ENCODE measurements at regions not wholly inside any gene's neighbourhood (a gene's known extent, or its start where the extent isn't known, plus 50 kb on each side); places are given as distances from the start of the nearest gene placed in this dataset.

DNA sequence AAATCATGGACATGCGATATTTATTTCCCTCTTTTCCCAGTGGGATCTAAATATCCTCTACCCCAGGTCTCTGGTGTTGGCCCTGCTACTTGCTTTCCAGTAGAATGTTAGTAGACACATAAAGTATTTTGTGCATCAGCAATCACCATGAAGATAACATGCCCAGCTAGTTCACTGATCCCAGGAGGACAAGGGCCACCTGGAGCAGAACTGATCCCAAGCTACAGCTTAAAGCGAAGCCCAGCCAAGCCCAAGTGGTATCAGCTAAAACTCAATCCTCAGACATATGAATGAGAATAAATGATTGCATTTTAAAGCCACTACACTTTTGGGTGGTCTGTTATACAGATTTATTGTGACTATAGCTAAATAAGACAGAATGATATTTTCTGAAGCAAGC is 516.2 kb downstream of the INSC start:
- Histone ChIP-seq H3K9me3 (no peaks in the 10 kb centered on the region), H3K4me3 (no peak overlapping the region), H3K27ac (no peak overlapping the region), H3K4me1 (no peaks in the 10 kb centered on the region), H3K27me3 (no peaks in the 10 kb centered on the region), H3K36me3 (no peaks in the 10 kb centered on the region)
- TF ChIP-seq, protein P1, sequence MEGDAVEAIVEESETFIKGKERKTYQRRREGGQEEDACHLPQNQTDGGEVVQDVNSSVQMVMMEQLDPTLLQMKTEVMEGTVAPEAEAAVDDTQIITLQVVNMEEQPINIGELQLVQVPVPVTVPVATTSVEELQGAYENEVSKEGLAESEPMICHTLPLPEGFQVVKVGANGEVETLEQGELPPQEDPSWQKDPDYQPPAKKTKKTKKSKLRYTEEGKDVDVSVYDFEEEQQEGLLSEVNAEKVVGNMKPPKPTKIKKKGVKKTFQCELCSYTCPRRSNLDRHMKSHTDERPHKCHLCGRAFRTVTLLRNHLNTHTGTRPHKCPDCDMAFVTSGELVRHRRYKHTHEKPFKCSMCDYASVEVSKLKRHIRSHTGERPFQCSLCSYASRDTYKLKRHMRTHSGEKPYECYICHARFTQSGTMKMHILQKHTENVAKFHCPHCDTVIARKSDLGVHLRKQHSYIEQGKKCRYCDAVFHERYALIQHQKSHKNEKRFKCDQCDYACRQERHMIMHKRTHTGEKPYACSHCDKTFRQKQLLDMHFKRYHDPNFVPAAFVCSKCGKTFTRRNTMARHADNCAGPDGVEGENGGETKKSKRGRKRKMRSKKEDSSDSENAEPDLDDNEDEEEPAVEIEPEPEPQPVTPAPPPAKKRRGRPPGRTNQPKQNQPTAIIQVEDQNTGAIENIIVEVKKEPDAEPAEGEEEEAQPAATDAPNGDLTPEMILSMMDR (IDR thresholded peaks at IDR 0.05) = no peak
- intact Hi-C loops (cut with DNase I) = no loop called here
- no peak for DNase-seq (ENCODE audit: low spot score in 2 of 2)

DNA sequence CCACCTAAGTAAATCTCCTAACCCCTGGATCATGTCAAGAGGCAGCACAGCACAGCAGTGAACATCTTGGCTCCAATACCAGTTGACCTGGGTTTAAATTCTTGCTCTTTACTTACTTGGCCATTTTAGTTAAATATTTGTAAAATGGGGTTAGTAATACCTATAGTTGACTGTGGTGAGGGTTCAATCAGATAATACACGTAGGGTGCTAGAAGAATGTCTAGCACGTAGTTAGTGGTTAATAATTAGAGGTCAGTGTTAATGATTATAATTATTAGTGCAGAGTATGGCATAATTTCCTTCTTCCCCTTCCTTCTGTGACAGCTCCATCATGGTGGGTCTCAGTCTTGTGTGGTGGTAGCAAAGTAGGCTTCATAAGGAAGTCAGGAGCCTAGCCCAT is 520.8 kb downstream of the INSC start:
- no peaks in the 10 kb centered on the region for H3K4me1 ChIP-seq
- no peak overlapping the region for H3K27ac ChIP-seq
- DNase-seq (ENCODE audit: low spot score in 2 of 2) = no peak
- TF ChIP-seq, protein P1 (IDR thresholded peaks at IDR 0.05) = no peak
- H3K36me3 ChIP-seq = no peaks in the 10 kb centered on the region
- intact Hi-C loops (cut with DNase I) = no loop called here
- H3K4me3 ChIP-seq = no peak overlapping the region
- no peaks in the 10 kb centered on the region for H3K9me3 ChIP-seq
- no peaks in the 10 kb centered on the region for H3K27me3 ChIP-seq

DNA sequence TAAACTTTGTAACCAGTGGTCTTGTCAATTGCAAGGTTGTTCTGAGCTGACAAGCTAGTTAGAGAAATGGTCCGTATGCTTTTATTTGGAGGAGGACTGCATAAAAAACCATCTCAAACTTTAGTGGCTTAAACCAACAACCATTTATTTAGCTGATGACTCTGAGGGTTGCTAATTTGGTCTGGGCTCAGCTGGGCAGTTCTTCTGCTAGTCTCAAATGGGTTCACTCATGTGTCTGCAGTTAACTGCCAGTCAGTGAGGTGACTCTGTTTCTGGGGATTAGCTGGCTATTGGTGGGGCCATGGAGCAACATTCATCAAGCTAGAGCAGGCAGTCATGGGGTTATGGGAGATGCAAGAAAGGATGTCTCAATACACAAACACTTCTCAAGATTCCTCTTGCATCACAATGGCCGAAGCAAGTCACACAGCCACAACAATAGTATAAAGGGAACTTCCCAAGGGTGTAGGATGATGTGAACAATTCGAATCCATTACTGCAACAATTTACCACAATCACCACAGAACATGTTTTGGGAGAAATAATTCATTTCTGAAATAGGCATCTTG is 521.9 kb downstream of the INSC start:
- intact Hi-C loops (cut with DNase I) = no loop called here
- H3K27ac ChIP-seq = no peak overlapping the region
- no peaks in the 10 kb centered on the region for H3K4me1 ChIP-seq
- no peak overlapping the region for H3K4me3 ChIP-seq
- TF ChIP-seq, protein P1 (IDR thresholded peaks at IDR 0.05) = no peak
- H3K36me3 ChIP-seq = no peaks in the 10 kb centered on the region
- H3K27me3 ChIP-seq = no peaks in the 10 kb centered on the region
- DNase-seq (ENCODE audit: low spot score in 2 of 2) = no peak
- H3K9me3 ChIP-seq = no peaks in the 10 kb centered on the region

DNA sequence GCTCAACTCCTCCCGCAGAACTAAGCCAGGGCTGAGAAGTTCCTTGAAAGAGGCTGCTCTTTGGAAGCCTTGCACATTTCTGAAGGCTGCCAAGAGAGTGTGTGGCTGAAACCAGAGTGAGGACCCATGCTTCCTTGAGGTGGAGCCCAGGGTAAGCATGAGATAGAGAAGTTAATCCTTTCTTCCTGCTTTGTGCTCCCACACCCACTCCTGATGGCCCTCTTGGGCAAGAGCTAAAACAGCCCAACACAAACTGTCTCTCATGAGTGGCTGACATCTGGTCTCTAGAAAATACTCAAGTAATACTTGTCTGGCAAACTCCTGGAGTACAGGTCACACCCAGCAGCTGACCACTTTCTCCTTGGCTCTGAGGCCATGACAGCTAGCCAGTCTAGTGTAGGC is 523.7 kb downstream of the INSC start:
- intact Hi-C loops (cut with DNase I) = no loop called here
- no peak for DNase-seq (ENCODE audit: low spot score in 2 of 2)
- TF ChIP-seq, protein P1 (IDR thresholded peaks at IDR 0.05) = no peak

DNA sequence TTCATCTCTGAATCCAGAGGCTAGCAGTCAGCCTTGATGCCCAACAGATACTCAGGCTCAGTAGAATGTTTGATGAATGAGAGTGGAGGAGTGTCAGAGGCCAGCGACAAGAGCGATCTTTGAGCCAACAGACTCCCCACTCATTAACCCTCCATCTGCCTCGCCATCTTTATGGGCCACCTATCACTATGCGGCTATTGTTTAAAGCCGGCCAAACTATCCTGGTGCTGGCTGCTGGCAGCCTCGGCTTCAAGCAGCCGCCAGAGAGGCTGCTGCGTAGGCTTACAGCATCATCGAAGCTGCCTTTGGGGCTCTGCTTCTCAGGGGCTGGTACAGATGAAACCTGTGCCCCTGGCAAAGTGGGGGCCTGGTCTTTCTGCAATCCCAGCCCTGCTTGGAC is 525.6 kb downstream of the INSC start:
- intact Hi-C loops (cut with DNase I) = no loop called here
- no peak for DNase-seq (ENCODE audit: low spot score in 2 of 2)
- Histone ChIP-seq H3K9me3 (no peaks in the 10 kb centered on the region), H3K36me3 (no peaks in the 10 kb centered on the region), H3K4me1 (no peaks in the 10 kb centered on the region), H3K4me3 (no peak overlapping the region), H3K27ac (no peak overlapping the region), H3K27me3 (no peaks in the 10 kb centered on the region)
- TF ChIP-seq, protein P1 (IDR thresholded peaks at IDR 0.05) = no peak

More for the DNA sequence above, 523.7 kb downstream of the INSC start:
- Histone ChIP-seq H3K4me1 (no peaks in the 10 kb centered on the region), H3K27me3 (no peaks in the 10 kb centered on the region), H3K36me3 (no peaks in the 10 kb centered on the region), H3K27ac (no peak overlapping the region), H3K4me3 (no peak overlapping the region), H3K9me3 (no peaks in the 10 kb centered on the region)

Data from ascending aorta (tissue), 2 donors.